WTC11 (cell line): ENCODE measurements at regions not wholly inside any gene's neighbourhood (a gene's known extent, or its start where the extent isn't known, plus 50 kb on each side); places are given as distances from the start of the nearest gene placed in this dataset.
"Not testable (repeated sequence)": the region's sequence is repeated elsewhere in the genome, so short reads cannot be mapped to it uniquely, and the experiment has no call there.

Experiments used
- ATAC-seq: fragments of 200-7000 bp; cut with Tn5 transposase; 2 replicates; pipeline ENCODE4 v1.10.0; 2021; ENCODE audit warnings: mild to moderate bottlenecking, moderate library complexity
- CTCF ChIA-PET: fragments of 300-600 bp; sonication (Branson Sonifier 250); formaldehyde crosslinking; loops from one replicate; lab custom pipeline; 2021; ENCODE audit warnings: antibody characterized with exemption; lab: Charles Lee
- POLR2A ChIA-PET: fragments of 350-600 bp; sonication (Branson Sonifier 250); formaldehyde crosslinking; loops from one replicate; lab custom pipeline; 2021; ENCODE audit warnings: antibody characterized with exemption; lab: Charles Lee
- DNase-seq: peaks from one replicate; pipeline ENCODE4 v3.0.0; 2021; ENCODE audit warnings: low spot score
- H3K27ac Mint-ChIP-seq: 2 replicates; pipeline ENCODE4 v1.8.0; 2021; ENCODE audit warnings: mixed read lengths
- H3K27me3 Mint-ChIP-seq: 2 replicates; pipeline ENCODE4 v1.8.0; 2021; ENCODE audit warnings: low read depth, mild to moderate bottlenecking, moderate library complexity, mixed read lengths
- H3K36me3 Mint-ChIP-seq: 2 replicates; pipeline ENCODE4 v1.8.0; 2021; ENCODE audit warnings: mixed read lengths
- H3K4me1 Mint-ChIP-seq: 2 replicates; pipeline ENCODE4 v1.8.0; 2022; ENCODE audit warnings: mixed read lengths
- H3K4me3 Mint-ChIP-seq: 2 replicates; pipeline ENCODE4 v1.8.0; 2021; ENCODE audit warnings: mild to moderate bottlenecking, moderate library complexity, mixed read lengths
- H3K9me3 Mint-ChIP-seq: 2 replicates; pipeline ENCODE4 v1.8.0; 2021; ENCODE audit warnings: mixed read lengths
- CDX4 ChIP-seq: fragments of 250-450 bp; sonication (Bioruptor Pico); IDR thresholded peaks from 2 replicates; pipeline ENCODE4 v1.9.0; 2021; ENCODE audit warnings: moderate library complexity, mild to moderate bottlenecking, inconsistent platforms, borderline replicate concordance
- E2F1 ChIP-seq: sonication (generic); formaldehyde crosslinking; IDR thresholded peaks from 2 replicates; pipeline ENCODE4 v1.8.0; 2022; ENCODE audit warnings: mild to moderate bottlenecking, missing genetic modification reagents
- GABPB1 ChIP-seq: sonication (generic); formaldehyde crosslinking; IDR thresholded peaks from 2 replicates; pipeline ENCODE4 v1.8.1; 2023; ENCODE audit warnings: mild to moderate bottlenecking, missing genetic modification reagents
- GTF2I ChIP-seq: fragments of 250-450 bp; sonication (Bioruptor Pico); conservative IDR thresholded peaks from 2 replicates; pipeline ENCODE4 v1.4.0; 2021; ENCODE audit warnings: mild to moderate bottlenecking
- HMGXB4 ChIP-seq: sonication (generic); formaldehyde crosslinking; IDR thresholded peaks from 2 replicates; pipeline ENCODE4 v1.8.1; 2023; ENCODE audit warnings: mild to moderate bottlenecking, moderate library complexity, missing genetic modification reagents
- JAZF1 ChIP-seq: fragments of 250-450 bp; sonication (Bioruptor Pico); IDR thresholded peaks from 2 replicates; pipeline ENCODE4 v1.9.0; 2021; ENCODE audit warnings: moderate library complexity, mild to moderate bottlenecking, inconsistent platforms
- MXD4 ChIP-seq: fragments of 250-450 bp; sonication (Bioruptor Pico); IDR thresholded peaks from 2 replicates; pipeline ENCODE4 v1.8.0; 2021; ENCODE audit warnings: mild to moderate bottlenecking, moderate library complexity, borderline replicate concordance
- NFE2L1 ChIP-seq: sonication (generic); formaldehyde crosslinking; IDR thresholded peaks from 2 replicates; pipeline ENCODE4 v1.8.1; 2023; ENCODE audit warnings: missing genetic modification reagents
- STAT6 ChIP-seq: sonication (generic); formaldehyde crosslinking; conservative IDR thresholded peaks from 2 replicates; pipeline ENCODE4 v1.8.1; 2023; ENCODE audit warnings: mild to moderate bottlenecking, low read depth, missing genetic modification reagents, moderate library complexity
- TCF7 ChIP-seq: sonication (generic); formaldehyde crosslinking; IDR thresholded peaks from 2 replicates; pipeline ENCODE4 v1.8.0; 2022; ENCODE audit warnings: mild to moderate bottlenecking, low read depth, missing genetic modification reagents, moderate library complexity
- TEAD4 ChIP-seq: sonication (generic); formaldehyde crosslinking; IDR thresholded peaks from 2 replicates; pipeline ENCODE4 v1.8.0; 2022; ENCODE audit warnings: mild to moderate bottlenecking, missing genetic modification reagents
- TP53 ChIP-seq: sonication (generic); formaldehyde crosslinking; IDR thresholded peaks from 2 replicates; pipeline ENCODE4 v1.8.1; 2023; ENCODE audit warnings: mild to moderate bottlenecking, missing genetic modification reagents
- USF1 ChIP-seq: sonication (generic); formaldehyde crosslinking; IDR thresholded peaks from 2 replicates; pipeline ENCODE4 v1.8.0; 2022; ENCODE audit warnings: mild to moderate bottlenecking, missing genetic modification reagents
- ZBTB21 ChIP-seq: sonication (generic); formaldehyde crosslinking; IDR thresholded peaks from 2 replicates; pipeline ENCODE4 v1.8.1; 2023; ENCODE audit warnings: mild to moderate bottlenecking, missing genetic modification reagents, borderline replicate concordance
- ZNF138 ChIP-seq: sonication (generic); formaldehyde crosslinking; conservative IDR thresholded peaks from 2 replicates; pipeline ENCODE4 v1.8.1; 2022; ENCODE audit warnings: mild to moderate bottlenecking, moderate library complexity, missing genetic modification reagents
- ZNF263 ChIP-seq: sonication (generic); formaldehyde crosslinking; IDR thresholded peaks from 2 replicates; pipeline ENCODE4 v1.8.1; 2022; ENCODE audit warnings: low read depth, mild to moderate bottlenecking, moderate library complexity, missing genetic modification reagents
- ZNF423 ChIP-seq: fragments of 250-450 bp; sonication (Bioruptor Pico); IDR thresholded peaks from 2 replicates; pipeline ENCODE4 v2.1.2; 2022; ENCODE audit warnings: mild to moderate bottlenecking, moderate library complexity
- TF ChIP-seq, protein P1 (sequence below): sonication (generic); formaldehyde crosslinking; IDR thresholded peaks from 2 replicates; pipeline ENCODE4 v1.8.1; 2022; ENCODE audit warnings: low read depth, mild to moderate bottlenecking, moderate library complexity, missing genetic modification reagents, borderline replicate concordance
- TF ChIP-seq, protein P2 (sequence below): fragments of 250-450 bp; sonication (Bioruptor Pico); IDR thresholded peaks from 2 replicates; pipeline ENCODE4 v1.9.0; 2021; ENCODE audit warnings: mild to moderate bottlenecking
- TF ChIP-seq, protein P3 (sequence below): sonication (generic); formaldehyde crosslinking; IDR thresholded peaks from 2 replicates; pipeline ENCODE4 v1.8.1; 2023; ENCODE audit warnings: mild to moderate bottlenecking, missing genetic modification reagents

DNA sequence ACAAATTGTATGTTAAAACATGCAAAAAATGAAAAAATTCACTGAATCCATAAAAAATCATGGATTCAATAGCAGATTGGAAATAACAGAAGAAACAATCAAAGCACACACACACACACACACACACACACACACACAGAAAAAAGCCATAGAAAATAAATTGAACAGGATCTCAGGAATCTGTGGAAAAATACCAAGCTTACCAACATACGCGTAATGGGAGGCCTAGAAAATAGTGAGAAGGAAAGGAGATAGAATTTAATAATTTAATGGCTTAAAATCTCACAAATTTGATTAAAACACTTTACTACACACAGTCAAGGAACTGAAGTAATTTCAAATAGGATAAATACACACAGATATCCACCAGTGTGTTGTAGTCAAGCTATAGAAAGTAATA, 1671.5 kb upstream of the PIK3C3 start:
- ChIA-PET POLR2A (no interaction called here), CTCF (no interaction called here)
- Mint-ChIP-seq H3K4me3 (no peak overlapping the region), H3K36me3 (peaks cover 18% of the 10 kb centered on the region), H3K27ac (no peak overlapping the region), H3K4me1 (peaks cover 17% of the 10 kb centered on the region), H3K9me3 (peaks cover 28% of the 10 kb centered on the region), H3K27me3 (no peaks in the 10 kb centered on the region; the same call in 1 of the 2 replicates)
- TF ChIP-seq GTF2I (CRISPR knock-in tag) (no peak), MXD4 (CRISPR knock-in tag) (no peak), STAT6 (CRISPR knock-in tag) (no peak), TEAD4 (CRISPR knock-in tag) (no peak), ZNF263 (CRISPR knock-in tag) (no peak), JAZF1 (CRISPR knock-in tag) (no peak), NFE2L1 (CRISPR knock-in tag) (no peak), GABPB1 (CRISPR knock-in tag) (no peak), CDX4 (CRISPR knock-in tag) (no peak), USF1 (CRISPR knock-in tag) (no peak), E2F1 (no peak), HMGXB4 (CRISPR knock-in tag) (no peak), ZBTB21 (no peak), ZNF138 (CRISPR knock-in tag) (no peak), TP53 (no peak), TCF7 (CRISPR knock-in tag) (no peak), ZNF423 (no peak)
- TF ChIP-seq, protein P1, sequence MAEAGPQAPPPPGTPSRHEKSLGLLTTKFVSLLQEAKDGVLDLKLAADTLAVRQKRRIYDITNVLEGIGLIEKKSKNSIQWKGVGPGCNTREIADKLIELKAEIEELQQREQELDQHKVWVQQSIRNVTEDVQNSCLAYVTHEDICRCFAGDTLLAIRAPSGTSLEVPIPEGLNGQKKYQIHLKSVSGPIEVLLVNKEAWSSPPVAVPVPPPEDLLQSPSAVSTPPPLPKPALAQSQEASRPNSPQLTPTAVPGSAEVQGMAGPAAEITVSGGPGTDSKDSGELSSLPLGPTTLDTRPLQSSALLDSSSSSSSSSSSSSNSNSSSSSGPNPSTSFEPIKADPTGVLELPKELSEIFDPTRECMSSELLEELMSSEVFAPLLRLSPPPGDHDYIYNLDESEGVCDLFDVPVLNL: no peak
- TF ChIP-seq, protein P2, sequence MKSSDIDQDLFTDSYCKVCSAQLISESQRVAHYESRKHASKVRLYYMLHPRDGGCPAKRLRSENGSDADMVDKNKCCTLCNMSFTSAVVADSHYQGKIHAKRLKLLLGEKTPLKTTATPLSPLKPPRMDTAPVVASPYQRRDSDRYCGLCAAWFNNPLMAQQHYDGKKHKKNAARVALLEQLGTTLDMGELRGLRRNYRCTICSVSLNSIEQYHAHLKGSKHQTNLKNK: no peak
- TF ChIP-seq, protein P3, sequence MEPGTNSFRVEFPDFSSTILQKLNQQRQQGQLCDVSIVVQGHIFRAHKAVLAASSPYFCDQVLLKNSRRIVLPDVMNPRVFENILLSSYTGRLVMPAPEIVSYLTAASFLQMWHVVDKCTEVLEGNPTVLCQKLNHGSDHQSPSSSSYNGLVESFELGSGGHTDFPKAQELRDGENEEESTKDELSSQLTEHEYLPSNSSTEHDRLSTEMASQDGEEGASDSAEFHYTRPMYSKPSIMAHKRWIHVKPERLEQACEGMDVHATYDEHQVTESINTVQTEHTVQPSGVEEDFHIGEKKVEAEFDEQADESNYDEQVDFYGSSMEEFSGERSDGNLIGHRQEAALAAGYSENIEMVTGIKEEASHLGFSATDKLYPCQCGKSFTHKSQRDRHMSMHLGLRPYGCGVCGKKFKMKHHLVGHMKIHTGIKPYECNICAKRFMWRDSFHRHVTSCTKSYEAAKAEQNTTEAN (CRISPR knock-in tag): no peak
- ATAC-seq (no peak), DNase-seq (no peak)

- POLR2A ChIA-PET, H3K27me3 Mint-ChIP-seq, DNase-seq, H3K4me1 Mint-ChIP-seq, ATAC-seq, H3K4me3 Mint-ChIP-seq, H3K27ac Mint-ChIP-seq, CTCF ChIA-PET: not testable (repeated sequence)
- Mint-ChIP-seq H3K9me3 (peaks cover 28% of the 10 kb centered on the region), H3K36me3 (peaks cover 18% of the 10 kb centered on the region)
Observed at GRCh38 chr18:40281356-40281755, 1673.7 kb upstream of the PIK3C3 start.
